GM23248 (cell line): ENCODE measurements at regions not wholly inside any gene's neighbourhood (a gene's known extent, or its start where the extent isn't known, plus 50 kb on each side); places are given as distances from the start of the nearest gene placed in this dataset.

Experiments
- DNase-seq: peaks from one replicate; pipeline ENCODE4 v3.0.0-alpha.2; 2015
- H2AFZ ChIP-seq: fragments of 200-600 bp; sonication (generic); 2 replicates; pipeline ENCODE4 v1.6.1; 2016; ENCODE audit warnings: antibody characterized with exemption
- H3F3A ChIP-seq: fragments of 200-600 bp; sonication (generic); 2 replicates; pipeline ENCODE4 v1.6.1; 2016; ENCODE audit warnings: mild to moderate bottlenecking, antibody characterized with exemption, mixed run types; ENCODE audit not compliant: insufficient read depth
- H3K27ac ChIP-seq: fragments of 200-600 bp; sonication (generic); 2 replicates; pipeline ENCODE4 v1.5.1; 2016; ENCODE audit warnings: mild to moderate bottlenecking
- H3K27me3 ChIP-seq: fragments of 200-600 bp; sonication (generic); replicated peaks from 2 replicates; pipeline ENCODE4 v1.6.1; 2016; ENCODE audit warnings: mild to moderate bottlenecking; ENCODE audit not compliant: insufficient read depth
- H3K36me3 ChIP-seq: fragments of 200-600 bp; sonication (generic); 2 replicates; pipeline ENCODE4 v1.6.1; 2016; ENCODE audit warnings: low read depth, mild to moderate bottlenecking
- H3K4me1 ChIP-seq: fragments of 200-600 bp; sonication (generic); 2 replicates; pipeline ENCODE4 v1.6.1; 2016; ENCODE audit warnings: mild to moderate bottlenecking; ENCODE audit not compliant: insufficient read depth
- H3K4me2 ChIP-seq: fragments of 200-600 bp; sonication (generic); one replicate; pipeline ENCODE4 v1.6.1; 2016; ENCODE audit warnings: mild to moderate bottlenecking; ENCODE audit not compliant: unreplicated experiment
- H3K4me3 ChIP-seq: fragments of 200-600 bp; sonication (generic); 2 replicates; pipeline ENCODE4 v1.5.1; 2016; ENCODE audit warnings: mild to moderate bottlenecking
- H3K79me2 ChIP-seq: fragments of 200-600 bp; sonication (generic); 2 replicates; pipeline ENCODE4 v1.6.1; 2016; ENCODE audit warnings: mild to moderate bottlenecking; ENCODE audit not compliant: insufficient read depth
- H3K9ac ChIP-seq: fragments of 200-600 bp; sonication (generic); 2 replicates; pipeline ENCODE4 v1.6.1; 2016; ENCODE audit warnings: mild to moderate bottlenecking
- H3K9me2 ChIP-seq: fragments of 200-600 bp; sonication (generic); 2 replicates; pipeline ENCODE4 v1.6.1; 2016; ENCODE audit warnings: mixed run types, mild to moderate bottlenecking, moderate library complexity; ENCODE audit not compliant: insufficient read depth
- H3K9me3 ChIP-seq: fragments of 200-600 bp; sonication (generic); one replicate; pipeline ENCODE4 v1.6.1; 2017; ENCODE audit warnings: low read depth
- H4K20me1 ChIP-seq: fragments of 200-600 bp; sonication (generic); 2 replicates; pipeline ENCODE4 v1.6.0; 2016; ENCODE audit not compliant: insufficient read depth
- EZH2 ChIP-seq: fragments of 200-600 bp; sonication (generic); IDR thresholded peaks from 2 replicates; pipeline ENCODE4 v1.6.1; 2018; ENCODE audit warnings: antibody characterized with exemption, mild to moderate bottlenecking; ENCODE audit not compliant: insufficient read depth, poor library complexity, severe bottlenecking
- EZH2phosphoT487 ChIP-seq: fragments of 200-600 bp; sonication (generic); IDR thresholded peaks from 2 replicates; pipeline ENCODE4 v1.6.1; 2018; ENCODE audit warnings: antibody characterized with exemption, moderate library complexity, mild to moderate bottlenecking, low read depth; ENCODE audit not compliant: insufficient read depth
- WGBS, 2 experiments: methylation state at CpG; one replicate each; pipeline ENCODE4 v1.1.6; 2015 to 2017; ENCODE audit warnings: low lambda C conversion rate in 2 of 2, low coverage in 1 of 2; ENCODE audit errors: missing lambda C conversion rate in 2 of 2; 5-methylcytosine and 5-hydroxymethylcytosine counted together
- in situ Hi-C: fragments of 300-500 bp; cut with MboI; formaldehyde crosslinking; loops from 2 replicates; pipeline ENCODE4 v1.15.0; 2020

- Histone ChIP-seq H3K4me3 (no peak overlapping the region), H3K79me2 (no peaks in the 10 kb centered on the region), H2AFZ (no peak overlapping the region), H3K27me3 (no peaks in the 10 kb centered on the region), H3K9me2 (no peaks in the 10 kb centered on the region), H4K20me1 (no peaks in the 10 kb centered on the region), H3K4me2 (peak overlapping the region; percentile 11), H3K9ac (no peak overlapping the region), H3K27ac (no peak overlapping the region), H3K9me3 (no peaks in the 10 kb centered on the region), H3K36me3 (no peaks in the 10 kb centered on the region), H3F3A (0 out of 2 replicates have a peak, but pooled peaks cover 10% of the 10 kb centered on the region), H3K4me1 (peaks cover 15% of the 10 kb centered on the region)
- no peak for TF ChIP-seq EZH2
- no peak for TF ChIP-seq EZH2phosphoT487
- peak; percentile 27 for DNase-seq
- in situ Hi-C loops: no loop called here
Observed at GRCh38 chr5:108634010-108634616, 113.6 kb upstream of the FER start.

GRCh38 chr5:108629779-108630528, 117.7 kb upstream of the FER start:
- Histone ChIP-seq H3K27me3 (no peaks in the 10 kb centered on the region), H3K27ac (no peak overlapping the region), H3K9me3 (no peaks in the 10 kb centered on the region), H2AFZ (no peak overlapping the region), H3K36me3 (no peaks in the 10 kb centered on the region), H3K9me2 (no peaks in the 10 kb centered on the region), H3K4me2 (no peak overlapping the region), H3K79me2 (no peaks in the 10 kb centered on the region), H4K20me1 (no peaks in the 10 kb centered on the region), H3F3A (no peaks in the 10 kb centered on the region), H3K9ac (no peak overlapping the region), H3K4me3 (no peak overlapping the region), H3K4me1 (peaks cover 9% of the 10 kb centered on the region)
- DNase-seq: no peak
- no peak for TF ChIP-seq EZH2phosphoT487
- no peak for TF ChIP-seq EZH2
- in situ Hi-C loops: no loop called here
- 73 to 92% methylated on average over 2 of the region's 2 CpGs for WGBS, 2 experiments

GRCh38 chr5:108625654-108626053, 122.0 kb upstream of the FER start:
- no peaks in the 10 kb centered on the region for H3K36me3 ChIP-seq
- H3K79me2 ChIP-seq: no peaks in the 10 kb centered on the region
- no peak overlapping the region for H2AFZ ChIP-seq
- no peak overlapping the region for H3K4me2 ChIP-seq
- H3K27ac ChIP-seq: no peak overlapping the region
- in situ Hi-C loops: no loop called here
- no peaks in the 10 kb centered on the region for H3K4me1 ChIP-seq
- H4K20me1 ChIP-seq: no peaks in the 10 kb centered on the region
- H3F3A ChIP-seq: no peaks in the 10 kb centered on the region
- no peaks in the 10 kb centered on the region for H3K9me3 ChIP-seq
- H3K4me3 ChIP-seq: no peak overlapping the region
- no peak for TF ChIP-seq EZH2
- TF ChIP-seq EZH2phosphoT487: no peak
- H3K9me2 ChIP-seq: no peaks in the 10 kb centered on the region
- WGBS, 2 experiments: 93% methylated on average over 2 of the region's 2 CpGs
- no peak for DNase-seq
- no peaks in the 10 kb centered on the region for H3K27me3 ChIP-seq
- H3K9ac ChIP-seq: no peak overlapping the region

GRCh38 chr5:108623826-108624225, 123.9 kb upstream of the FER start:
- Histone ChIP-seq H3K27me3 (no peaks in the 10 kb centered on the region), H3K9me2 (no peaks in the 10 kb centered on the region), H4K20me1 (no peaks in the 10 kb centered on the region), H3K79me2 (no peaks in the 10 kb centered on the region), H3K27ac (no peak overlapping the region), H2AFZ (no peak overlapping the region), H3K9ac (no peak overlapping the region), H3K4me2 (no peak overlapping the region), H3K4me1 (no peaks in the 10 kb centered on the region), H3F3A (no peaks in the 10 kb centered on the region), H3K36me3 (no peaks in the 10 kb centered on the region), H3K4me3 (no peak overlapping the region), H3K9me3 (no peaks in the 10 kb centered on the region)
- in situ Hi-C loops: no loop called here
- DNase-seq: no peak
- TF ChIP-seq EZH2 (no peak), EZH2phosphoT487 (no peak)
